SKM-1 (cell line): ENCODE measurements at regions not wholly inside any gene's neighbourhood (a gene's known extent, or its start where the extent isn't known, plus 50 kb on each side); places are given as distances from the start of the nearest gene placed in this dataset.
A peak's percentile ranks its signal among the peaks of the same experiment; 100 is the strongest.

Source experiments
- DNase-seq: peaks from one replicate; lab custom pipeline; 2025; ENCODE audit not compliant: unreplicated experiment; lab: John Stamatoyannopoulos, UW

GRCh38 chr7:47149208-47149839 lies 432.6 kb downstream of the TNS3 start:
- no peak for DNase-seq

- no peak for DNase-seq
Measured at GRCh38 chr7:47148536-47149207, 433.2 kb downstream of the TNS3 start.

- no peak for DNase-seq
Measured at GRCh38 chr7:47147213-47147631, 434.7 kb downstream of the TNS3 start.

GRCh38 chr7:47145982-47146381 lies 435.9 kb downstream of the TNS3 start:
- DNase-seq = no peak

GRCh38 chr7:47145186-47145725 lies 436.7 kb downstream of the TNS3 start:
- DNase-seq = no peak

- DNase-seq = no peak
Measured at GRCh38 chr7:47143339-47143738, 438.6 kb downstream of the TNS3 start.

GRCh38 chr7:47142867-47143175 lies 439.1 kb downstream of the TNS3 start:
- DNase-seq = no peak

- DNase-seq = no peak
Measured at GRCh38 chr7:47142169-47142866, 439.6 kb downstream of the TNS3 start.

GRCh38 chr7:47132471-47132870 lies 449.4 kb downstream of the TNS3 start:
- no peak for DNase-seq

- DNase-seq = no peak
Measured at GRCh38 chr7:47128700-47129099, 453.2 kb downstream of the TNS3 start.

- no peak for DNase-seq
Measured at GRCh38 chr7:47125529-47125928, 456.4 kb downstream of the TNS3 start.

- no peak for DNase-seq
Measured at GRCh38 chr7:47119261-47119865, 462.5 kb downstream of the TNS3 start.

GRCh38 chr7:47104206-47104549 lies 477.7 kb downstream of the TNS3 start:
- DNase-seq = no peak

GRCh38 chr7:47103498-47104205 lies 478.3 kb downstream of the TNS3 start:
- no peak for DNase-seq

GRCh38 chr7:47102331-47102841 lies 479.5 kb downstream of the TNS3 start:
- no peak for DNase-seq

- DNase-seq = peak; percentile 70
Measured at GRCh38 chr7:47100817-47101435, 481.0 kb downstream of the TNS3 start.

GRCh38 chr7:47100148-47100816 lies 481.6 kb downstream of the TNS3 start:
- DNase-seq = no peak

GRCh38 chr7:47097431-47097830 lies 484.5 kb downstream of the TNS3 start:
- no peak for DNase-seq

- no peak for DNase-seq
Measured at GRCh38 chr7:47095946-47096345, 486.0 kb downstream of the TNS3 start.

GRCh38 chr7:47094462-47094861 lies 487.4 kb downstream of the TNS3 start:
- DNase-seq = no peak
